ENCODE measurements at regions not wholly inside any gene's neighbourhood (a gene's known extent, or its start where the extent isn't known, plus 50 kb on each side); places are given as distances from the start of the nearest gene placed in this dataset.

DNA sequence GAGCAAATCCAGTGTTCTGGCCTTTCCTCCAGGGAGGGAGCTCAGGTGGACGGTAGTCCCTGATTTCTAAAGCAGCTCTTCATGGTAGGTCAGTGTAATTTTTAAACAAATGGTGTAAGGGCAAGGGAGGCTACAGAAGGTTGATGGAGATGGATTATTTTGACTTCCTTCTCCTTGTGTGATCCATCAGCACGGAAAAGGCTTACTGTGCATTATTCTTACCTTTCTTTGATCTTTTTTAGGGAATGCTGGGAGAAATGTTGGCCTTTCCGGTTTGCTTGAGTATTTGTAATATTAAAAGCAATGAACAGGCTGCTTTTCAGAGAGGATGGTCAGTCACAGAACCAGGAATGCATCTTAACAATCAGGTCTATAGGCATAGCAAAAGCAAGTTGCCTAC lies 487.0 kb upstream of the BTBD3 start:
- Histone ChIP-seq H3K27ac (ENCODE audit: low read depth, low read length) (no peak overlapping the region), H3K36me3 (ENCODE audit: control insufficient read depth in 3 of 3, insufficient read depth in 3 of 3, low read length in 3 of 3) (no peaks in the 10 kb centered on the region), H3K4me3 (ENCODE audit: low read length in 3 of 3) (no peak overlapping the region), H3K27me3 (ENCODE audit: control insufficient read depth in 3 of 3, insufficient read depth in 3 of 3, low read length in 3 of 3) (no peaks in the 10 kb centered on the region), H3K9ac (ENCODE audit: low read depth in 1 of 3, low read length in 3 of 3) (no peak overlapping the region), H3K4me1 (ENCODE audit: control insufficient read depth in 3 of 3, insufficient read depth in 3 of 3, low read length in 3 of 3) (peaks cover 3 to 7% (median 6%) of the 10 kb centered on the region in 3 donors), H3K9me3 (ENCODE audit: control insufficient read depth in 3 of 3, low read length in 3 of 3) (peaks cover 0 to under 1% (median 0%) of the 10 kb centered on the region in 3 donors)

DNA sequence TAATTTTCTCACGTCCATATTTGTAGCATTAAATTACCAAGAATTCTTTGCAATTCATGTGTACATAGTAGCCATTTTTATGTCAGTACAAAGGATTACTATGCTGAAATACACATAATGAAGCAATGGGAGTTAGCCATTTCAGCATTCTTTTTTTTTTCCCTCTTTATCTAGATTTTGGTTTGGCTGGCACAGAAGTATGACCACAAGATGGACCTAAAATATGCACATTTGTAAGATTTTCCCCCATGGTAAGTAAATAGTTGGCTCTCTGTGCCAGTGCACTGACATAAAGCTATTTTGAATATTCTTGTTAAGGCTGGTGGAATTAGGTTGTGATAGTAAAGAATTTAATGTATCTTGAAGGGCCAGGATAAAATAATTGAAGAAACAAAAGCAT lies 486.1 kb upstream of the BTBD3 start:
- Histone ChIP-seq H3K9ac (ENCODE audit: low read depth in 1 of 3, low read length in 3 of 3) (no peak overlapping the region), H3K27me3 (ENCODE audit: control insufficient read depth in 3 of 3, insufficient read depth in 3 of 3, low read length in 3 of 3) (no peaks in the 10 kb centered on the region), H3K27ac (ENCODE audit: low read depth, low read length) (no peak overlapping the region), H3K9me3 (ENCODE audit: control insufficient read depth in 3 of 3, low read length in 3 of 3) (peaks cover 0 to 2% (median 0%) of the 10 kb centered on the region in 3 donors), H3K36me3 (ENCODE audit: control insufficient read depth in 3 of 3, insufficient read depth in 3 of 3, low read length in 3 of 3) (no peaks in the 10 kb centered on the region), H3K4me3 (ENCODE audit: low read length in 3 of 3) (no peak overlapping the region), H3K4me1 (ENCODE audit: control insufficient read depth in 3 of 3, insufficient read depth in 3 of 3, low read length in 3 of 3) (peaks cover 3 to 7% (median 6%) of the 10 kb centered on the region in 3 donors)

DNA sequence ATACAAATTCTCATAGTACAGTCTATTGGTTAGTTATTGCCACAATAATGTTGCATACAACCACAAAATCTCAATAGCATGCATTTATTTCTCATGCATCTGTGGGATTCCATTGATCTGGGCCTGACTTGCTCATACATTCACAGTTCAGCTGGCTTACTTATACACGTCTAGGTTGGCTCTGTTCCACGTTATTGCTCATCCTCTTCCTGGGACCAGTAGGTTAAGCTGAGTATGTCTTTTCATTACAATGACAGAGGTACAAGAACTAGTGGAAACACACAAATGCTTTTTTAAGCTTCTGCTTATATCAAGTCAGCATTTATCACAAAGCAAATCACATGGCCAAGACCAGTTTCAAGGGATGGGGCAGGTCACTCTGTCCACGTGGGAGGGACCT lies 485.3 kb upstream of the BTBD3 start:
- peaks cover 0 to 2% (median 0%) of the 10 kb centered on the region in 3 donors for H3K9me3 ChIP-seq (ENCODE audit: control insufficient read depth in 3 of 3, low read length in 3 of 3)
- no peak overlapping the region for H3K9ac ChIP-seq (ENCODE audit: low read depth in 1 of 3, low read length in 3 of 3)
- H3K27ac ChIP-seq (ENCODE audit: low read depth, low read length), result no peak overlapping the region

DNA sequence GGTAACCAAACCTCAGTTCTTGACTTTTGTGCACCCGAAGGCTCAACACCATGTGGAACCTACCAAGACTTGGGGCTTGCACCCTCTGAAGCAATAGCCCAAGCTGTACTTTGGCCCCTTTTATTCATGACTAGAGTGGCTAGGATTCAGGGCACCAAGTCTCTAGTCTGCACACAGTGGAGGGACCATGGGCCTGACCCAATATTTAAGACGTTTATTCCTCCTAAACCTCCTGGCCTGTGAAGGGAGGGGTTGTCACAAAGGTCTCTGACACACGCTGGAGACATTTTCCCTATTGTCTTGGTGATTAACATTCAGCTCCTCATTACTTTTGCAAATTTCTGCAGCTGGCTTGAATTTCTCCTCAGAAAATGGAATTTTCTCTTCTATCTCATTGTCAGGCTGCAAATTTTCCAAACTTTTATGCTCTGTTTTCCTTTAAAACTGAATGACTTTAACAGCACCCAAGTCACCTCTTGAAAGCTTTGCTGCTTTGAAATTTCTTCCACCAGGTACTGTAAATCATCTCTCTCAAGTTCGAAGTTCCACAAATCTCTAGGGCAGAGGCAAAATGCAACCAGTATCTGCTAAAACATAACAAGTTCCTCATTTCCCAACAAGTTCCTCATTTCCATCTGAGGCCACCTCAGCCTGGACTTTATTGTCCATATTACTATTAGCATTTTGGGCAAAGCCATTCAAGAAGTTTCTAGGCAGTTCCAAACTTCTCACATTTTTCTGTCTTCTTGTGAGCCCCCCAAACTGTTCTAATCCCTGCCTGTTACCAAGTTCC lies 481.4 kb upstream of the BTBD3 start:
- Histone ChIP-seq H3K4me3 (ENCODE audit: low read length in 3 of 3) (no peak overlapping the region), H3K9ac (ENCODE audit: low read depth in 1 of 3, low read length in 3 of 3) (no peak overlapping the region), H3K27ac (ENCODE audit: low read depth, low read length) (no peak overlapping the region), H3K27me3 (ENCODE audit: control insufficient read depth in 3 of 3, insufficient read depth in 3 of 3, low read length in 3 of 3) (no peaks in the 10 kb centered on the region), H3K36me3 (ENCODE audit: control insufficient read depth in 3 of 3, insufficient read depth in 3 of 3, low read length in 3 of 3) (no peaks in the 10 kb centered on the region), H3K9me3 (ENCODE audit: control insufficient read depth in 3 of 3, low read length in 3 of 3) (peaks cover 0 to 2% (median 0%) of the 10 kb centered on the region in 3 donors), H3K4me1 (ENCODE audit: control insufficient read depth in 3 of 3, insufficient read depth in 3 of 3, low read length in 3 of 3) (peaks cover 0 to 7% (median 3%) of the 10 kb centered on the region in 3 donors)

More for the DNA sequence above, 485.3 kb upstream of the BTBD3 start:
- H3K36me3 ChIP-seq (ENCODE audit: control insufficient read depth in 3 of 3, insufficient read depth in 3 of 3, low read length in 3 of 3), result no peaks in the 10 kb centered on the region
- H3K4me3 ChIP-seq (ENCODE audit: low read length in 3 of 3), result no peak overlapping the region
- no peaks in the 10 kb centered on the region for H3K27me3 ChIP-seq (ENCODE audit: control insufficient read depth in 3 of 3, insufficient read depth in 3 of 3, low read length in 3 of 3)
- peaks cover 3 to 7% (median 6%) of the 10 kb centered on the region in 3 donors for H3K4me1 ChIP-seq (ENCODE audit: control insufficient read depth in 3 of 3, insufficient read depth in 3 of 3, low read length in 3 of 3)

DNA sequence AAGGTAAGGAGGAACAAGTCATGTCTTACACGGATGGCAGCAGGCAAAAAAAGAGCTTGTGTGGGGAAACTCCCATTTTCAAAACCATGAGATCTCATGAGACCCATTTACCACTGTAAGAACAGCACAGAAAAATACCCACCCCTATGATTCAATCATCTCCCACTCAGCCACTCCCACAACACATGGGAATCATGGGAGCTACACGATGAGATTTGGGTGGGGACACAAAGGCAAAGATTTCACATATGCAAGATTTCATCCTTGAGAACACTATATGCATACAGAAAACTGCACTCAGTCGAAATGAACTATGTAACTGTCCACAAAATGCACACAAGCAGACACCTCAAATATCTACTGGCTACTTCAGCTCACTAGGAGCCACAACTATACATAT lies 480.6 kb upstream of the BTBD3 start:
- Histone ChIP-seq H3K4me1 (ENCODE audit: control insufficient read depth in 3 of 3, insufficient read depth in 3 of 3, low read length in 3 of 3) (peaks cover 0 to 7% (median 3%) of the 10 kb centered on the region in 3 donors), H3K27me3 (ENCODE audit: control insufficient read depth in 3 of 3, insufficient read depth in 3 of 3, low read length in 3 of 3) (no peaks in the 10 kb centered on the region), H3K27ac (ENCODE audit: low read depth, low read length) (no peak overlapping the region), H3K36me3 (ENCODE audit: control insufficient read depth in 3 of 3, insufficient read depth in 3 of 3, low read length in 3 of 3) (no peaks in the 10 kb centered on the region), H3K9me3 (ENCODE audit: control insufficient read depth in 3 of 3, low read length in 3 of 3) (peaks cover 0 to 2% (median 0%) of the 10 kb centered on the region in 3 donors), H3K9ac (ENCODE audit: low read depth in 1 of 3, low read length in 3 of 3) (no peak overlapping the region), H3K4me3 (ENCODE audit: low read length in 3 of 3) (no peak overlapping the region)

DNA sequence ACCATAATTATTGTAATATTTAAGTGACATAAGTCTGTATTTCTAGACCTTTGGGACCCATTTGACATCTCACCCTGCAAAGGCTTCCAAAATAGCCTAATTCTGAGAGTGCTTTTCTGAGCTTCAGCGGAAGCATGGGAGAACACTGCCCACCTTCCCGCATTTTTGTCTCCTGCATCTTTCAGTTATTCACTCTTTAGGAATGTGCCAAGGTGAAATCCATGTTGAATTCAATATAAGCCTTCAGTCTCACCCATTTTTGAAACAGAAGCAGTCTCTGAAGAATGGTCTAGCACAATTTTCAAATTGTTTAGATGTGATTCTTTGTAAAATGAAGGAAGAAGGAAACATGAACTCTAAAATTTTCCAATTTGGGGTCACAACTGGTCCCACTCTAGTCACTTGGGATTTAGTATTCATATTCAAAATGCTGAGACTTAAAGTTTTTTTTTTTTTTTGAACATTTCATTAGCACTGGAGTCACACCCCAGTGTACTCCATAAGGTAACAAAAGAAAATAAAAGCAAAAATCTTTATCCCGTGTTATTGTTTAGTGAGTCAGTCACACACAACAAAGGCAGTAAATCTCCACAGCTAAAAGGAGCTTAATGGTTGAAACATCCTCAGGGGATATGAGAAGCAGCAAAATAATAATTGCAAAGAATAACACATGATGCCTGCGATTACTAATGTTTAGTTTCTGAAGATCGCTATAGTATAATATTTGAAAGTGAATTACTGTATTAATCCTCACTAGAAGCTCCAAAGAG lies 479.9 kb upstream of the BTBD3 start:
- Histone ChIP-seq H3K9me3 (ENCODE audit: control insufficient read depth in 3 of 3, low read length in 3 of 3) (peaks cover 0 to 2% (median 0%) of the 10 kb centered on the region in 3 donors), H3K27ac (ENCODE audit: low read depth, low read length) (no peak overlapping the region), H3K27me3 (ENCODE audit: control insufficient read depth in 3 of 3, insufficient read depth in 3 of 3, low read length in 3 of 3) (no peaks in the 10 kb centered on the region), H3K4me1 (ENCODE audit: control insufficient read depth in 3 of 3, insufficient read depth in 3 of 3, low read length in 3 of 3) (peaks cover 0 to 7% (median 3%) of the 10 kb centered on the region in 3 donors), H3K4me3 (ENCODE audit: low read length in 3 of 3) (no peak overlapping the region), H3K36me3 (ENCODE audit: control insufficient read depth in 3 of 3, insufficient read depth in 3 of 3, low read length in 3 of 3) (no peaks in the 10 kb centered on the region), H3K9ac (ENCODE audit: low read depth in 1 of 3, low read length in 3 of 3) (no peak overlapping the region)

DNA sequence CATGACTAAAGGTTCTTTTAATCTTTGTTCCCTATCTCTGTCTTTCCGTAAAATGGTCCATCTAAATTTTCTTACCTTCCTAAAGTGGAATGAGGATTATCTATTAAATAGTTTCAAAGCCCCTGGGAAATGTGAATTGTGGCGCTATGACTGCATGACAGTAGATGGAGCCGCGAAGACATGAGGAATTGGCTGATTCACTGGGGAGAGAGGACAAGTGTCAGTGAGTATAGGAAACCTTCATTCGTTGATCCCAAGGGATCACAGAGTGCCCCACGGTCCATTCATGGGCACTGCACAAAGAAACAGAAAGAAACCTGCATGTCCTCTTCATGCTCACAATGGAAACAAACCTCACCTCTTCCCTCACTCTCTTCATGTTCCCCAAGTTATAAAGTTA lies 479.3 kb upstream of the BTBD3 start:
- Histone ChIP-seq H3K9me3 (ENCODE audit: control insufficient read depth in 3 of 3, low read length in 3 of 3) (peaks cover 0 to 2% (median 0%) of the 10 kb centered on the region in 3 donors), H3K4me3 (ENCODE audit: low read length in 3 of 3) (no peak overlapping the region), H3K27ac (ENCODE audit: low read depth, low read length) (no peak overlapping the region), H3K27me3 (ENCODE audit: control insufficient read depth in 3 of 3, insufficient read depth in 3 of 3, low read length in 3 of 3) (no peaks in the 10 kb centered on the region), H3K36me3 (ENCODE audit: control insufficient read depth in 3 of 3, insufficient read depth in 3 of 3, low read length in 3 of 3) (no peaks in the 10 kb centered on the region), H3K9ac (ENCODE audit: low read depth in 1 of 3, low read length in 3 of 3) (no peak overlapping the region), H3K4me1 (ENCODE audit: control insufficient read depth in 3 of 3, insufficient read depth in 3 of 3, low read length in 3 of 3) (peaks cover 0 to 7% (median 3%) of the 10 kb centered on the region in 3 donors)

DNA sequence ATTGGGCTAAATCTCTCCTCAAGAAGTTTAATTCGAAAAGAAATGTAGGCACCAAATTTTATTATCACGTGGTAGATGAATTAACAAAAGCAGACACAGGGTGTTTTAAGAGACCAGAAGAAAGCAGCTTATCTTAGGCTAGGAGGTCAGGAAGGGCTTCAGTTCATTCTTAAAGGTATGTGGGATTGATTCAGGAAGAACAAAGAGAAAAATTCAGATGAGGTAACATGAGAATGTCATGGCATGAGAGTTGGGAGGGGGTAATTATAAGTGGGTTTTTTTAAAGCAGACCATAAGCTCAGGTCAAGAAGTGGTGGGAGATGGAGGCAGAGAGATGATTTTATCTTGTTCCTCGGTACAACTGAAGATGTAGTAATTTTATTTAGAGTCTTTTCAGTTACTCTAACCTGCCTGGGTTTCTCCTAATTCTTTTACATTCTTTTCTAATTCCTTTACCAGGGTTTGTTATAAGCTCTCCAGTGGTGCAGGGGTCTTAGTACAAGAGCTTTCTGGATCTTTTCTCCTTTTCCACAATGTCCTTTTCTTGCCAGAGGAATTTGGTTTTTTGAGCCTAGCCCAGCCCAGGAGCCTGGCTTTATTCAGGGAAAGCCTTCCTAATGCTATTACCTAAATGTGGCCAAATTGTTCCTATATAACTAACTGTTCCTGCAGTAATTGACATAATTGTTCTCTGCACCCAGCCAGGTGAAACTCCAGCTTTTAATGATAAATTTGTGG lies 474.1 kb upstream of the BTBD3 start:
- Histone ChIP-seq H3K36me3 (ENCODE audit: control insufficient read depth in 3 of 3, insufficient read depth in 3 of 3, low read length in 3 of 3) (no peaks in the 10 kb centered on the region), H3K9me3 (ENCODE audit: control insufficient read depth in 3 of 3, low read length in 3 of 3) (no peaks in the 10 kb centered on the region), H3K4me3 (ENCODE audit: low read length in 3 of 3) (no peak overlapping the region), H3K4me1 (ENCODE audit: control insufficient read depth in 3 of 3, insufficient read depth in 3 of 3, low read length in 3 of 3) (peaks cover 9 to 10% (median 10%) of the 10 kb centered on the region in 3 donors), H3K9ac (ENCODE audit: low read depth in 1 of 3, low read length in 3 of 3) (no peak overlapping the region), H3K27ac (ENCODE audit: low read depth, low read length) (no peak overlapping the region), H3K27me3 (ENCODE audit: control insufficient read depth in 3 of 3, insufficient read depth in 3 of 3, low read length in 3 of 3) (no peaks in the 10 kb centered on the region)

DNA sequence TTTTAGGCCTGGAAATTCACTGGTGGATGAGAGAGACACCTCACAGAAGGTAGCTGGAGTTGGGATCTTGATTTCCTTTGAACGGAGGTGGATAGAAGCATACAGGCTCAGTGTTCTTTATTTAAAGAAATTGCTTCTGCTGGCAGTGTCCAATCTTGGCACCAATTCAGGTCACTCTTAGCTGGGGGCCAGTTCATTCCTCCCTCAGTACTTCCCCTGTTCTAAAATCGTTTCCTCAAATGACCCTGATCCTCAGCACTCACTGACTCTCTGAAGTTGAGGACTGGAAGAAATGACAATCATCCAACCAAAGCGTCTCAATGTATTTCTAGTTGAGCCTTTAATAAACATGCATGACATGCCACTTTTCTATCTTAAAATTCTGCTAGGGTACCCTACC lies 472.5 kb upstream of the BTBD3 start:
- Histone ChIP-seq H3K9ac (ENCODE audit: low read depth in 1 of 3, low read length in 3 of 3) (no peak overlapping the region), H3K4me3 (ENCODE audit: low read length in 3 of 3) (no peak overlapping the region), H3K36me3 (ENCODE audit: control insufficient read depth in 3 of 3, insufficient read depth in 3 of 3, low read length in 3 of 3) (no peaks in the 10 kb centered on the region), H3K4me1 (ENCODE audit: control insufficient read depth in 3 of 3, insufficient read depth in 3 of 3, low read length in 3 of 3) (peaks cover 9 to 10% (median 10%) of the 10 kb centered on the region in 3 donors), H3K27me3 (ENCODE audit: control insufficient read depth in 3 of 3, insufficient read depth in 3 of 3, low read length in 3 of 3) (no peaks in the 10 kb centered on the region), H3K27ac (ENCODE audit: low read depth, low read length) (no peak overlapping the region), H3K9me3 (ENCODE audit: control insufficient read depth in 3 of 3, low read length in 3 of 3) (no peaks in the 10 kb centered on the region)

Data from skeletal muscle tissue (tissue), 3 donors.